Putamen (tissue), 1 donor: ENCODE measurements at regions not wholly inside any gene's neighbourhood (a gene's known extent, or its start where the extent isn't known, plus 50 kb on each side); places are given as distances from the start of the nearest gene placed in this dataset.
A peak's percentile ranks its signal among the peaks of the same experiment; 100 is the strongest.
"Not testable (repeated sequence)": the region's sequence is repeated elsewhere in the genome, so short reads cannot be mapped to it uniquely, and the experiment has no call there.

Source experiments
- DNase-seq: peaks from one replicate; pipeline ENCODE4 v3.0.0-alpha.2; 2016; ENCODE audit warnings: low spot score

- DNase-seq, result no peak
Measured at GRCh38 chr5:91927439-91927838, 544.3 kb upstream of the ARRDC3 start.

DNA sequence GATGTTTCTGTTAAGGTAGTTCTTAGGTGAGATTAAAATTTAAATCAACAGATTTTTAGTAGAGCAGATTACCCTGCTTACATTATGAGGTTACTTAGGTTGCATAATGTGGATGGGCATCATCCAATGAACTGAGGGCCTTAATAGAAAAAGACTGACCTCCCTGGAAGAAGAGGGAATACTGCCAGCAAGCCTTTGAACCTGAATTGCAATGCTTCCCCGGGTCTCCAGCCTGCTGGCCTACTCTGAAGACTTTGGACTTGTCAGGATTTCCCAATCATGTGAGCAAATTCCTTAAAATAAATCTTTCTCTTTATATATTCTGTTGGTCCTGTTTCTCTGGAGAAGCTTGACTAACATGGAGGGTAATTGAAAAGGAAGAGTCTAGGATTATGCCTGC lies 542.1 kb upstream of the ARRDC3 start:
- DNase-seq, result no peak

DNA sequence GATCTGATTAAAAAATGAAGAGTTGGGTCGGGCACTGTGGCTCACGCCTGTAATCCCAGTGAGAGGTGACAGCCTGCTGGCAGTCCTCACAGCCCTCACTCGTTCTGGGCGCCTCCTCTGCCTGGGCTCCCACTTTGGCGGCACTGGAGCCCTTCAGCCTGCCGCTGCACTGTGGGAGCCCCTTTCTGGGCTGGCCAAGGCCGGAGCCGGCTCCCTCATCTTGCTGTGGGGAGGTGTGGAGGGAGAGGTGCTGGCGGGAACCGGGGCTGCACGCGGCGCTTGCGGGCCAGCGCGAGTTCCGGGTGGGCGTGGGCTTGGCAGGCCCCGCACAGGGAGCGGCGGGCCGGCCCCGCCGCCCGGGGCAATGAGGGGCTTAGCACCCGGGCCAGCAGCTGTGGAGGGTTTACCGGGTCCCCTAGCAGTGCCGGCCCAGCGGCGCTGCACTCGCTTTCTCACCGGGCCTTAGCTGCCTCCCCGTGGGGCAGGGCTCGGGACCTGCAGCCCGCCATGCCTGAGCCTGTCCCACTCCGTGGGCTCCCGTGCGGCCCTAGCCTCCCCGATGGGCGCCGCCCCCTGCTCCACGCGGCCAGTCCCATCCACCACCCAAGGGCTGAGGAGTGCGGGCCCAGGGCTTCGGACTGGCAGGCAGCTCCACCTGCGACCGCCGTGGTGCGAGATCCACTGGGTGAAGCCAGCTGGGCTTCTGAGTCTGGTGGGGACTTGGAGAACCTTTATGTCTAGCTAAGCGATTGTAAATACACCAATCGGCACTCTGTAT lies 534.1 kb upstream of the ARRDC3 start:
- DNase-seq, result not testable (repeated sequence)

GRCh38 chr5:91910655-91911054 lies 527.5 kb upstream of the ARRDC3 start:
- no peak for DNase-seq

DNA sequence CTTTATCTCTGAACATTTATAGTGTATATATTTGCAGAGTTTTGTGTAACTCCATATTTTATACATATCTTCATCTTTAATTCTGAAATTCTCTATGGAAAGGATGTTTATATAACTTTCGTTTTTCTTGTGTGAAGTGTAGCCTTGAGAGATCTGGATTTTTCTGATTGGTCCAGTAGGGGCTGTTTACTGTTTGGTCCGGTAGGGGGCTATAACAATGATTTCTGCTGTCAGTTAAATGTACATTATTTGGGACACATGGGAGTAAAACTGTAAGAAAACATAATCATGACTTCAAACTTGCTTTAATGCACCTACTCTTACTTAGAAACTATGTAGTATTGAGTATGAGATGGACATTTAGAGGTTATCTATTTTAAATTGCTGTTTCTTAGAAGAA lies 527.1 kb upstream of the ARRDC3 start:
- DNase-seq, result no peak

- no peak for DNase-seq
Measured at GRCh38 chr5:91906494-91906893, 523.4 kb upstream of the ARRDC3 start.

- DNase-seq, result no peak
Measured at GRCh38 chr5:91906027-91906426, 522.9 kb upstream of the ARRDC3 start.

DNA sequence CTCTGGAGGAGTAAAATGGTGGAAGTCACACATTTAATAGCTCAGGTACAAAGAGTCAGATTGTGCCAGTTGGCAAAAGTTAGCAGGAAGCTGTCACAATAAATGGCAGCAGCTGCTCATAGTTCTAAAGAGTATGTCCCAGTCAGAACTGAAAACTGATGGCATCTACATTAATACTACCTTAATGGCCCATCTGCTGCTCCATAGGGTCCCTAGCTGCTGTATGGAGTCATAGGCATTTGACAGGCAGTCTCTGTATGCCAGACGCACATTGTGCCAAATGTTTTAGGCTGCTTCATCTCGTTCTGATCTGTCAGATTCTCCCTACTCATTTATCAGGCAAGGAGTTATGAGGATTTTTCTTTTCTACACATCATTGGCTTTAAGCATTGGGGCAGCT lies 515.8 kb upstream of the ARRDC3 start:
- DNase-seq, result no peak

DNA sequence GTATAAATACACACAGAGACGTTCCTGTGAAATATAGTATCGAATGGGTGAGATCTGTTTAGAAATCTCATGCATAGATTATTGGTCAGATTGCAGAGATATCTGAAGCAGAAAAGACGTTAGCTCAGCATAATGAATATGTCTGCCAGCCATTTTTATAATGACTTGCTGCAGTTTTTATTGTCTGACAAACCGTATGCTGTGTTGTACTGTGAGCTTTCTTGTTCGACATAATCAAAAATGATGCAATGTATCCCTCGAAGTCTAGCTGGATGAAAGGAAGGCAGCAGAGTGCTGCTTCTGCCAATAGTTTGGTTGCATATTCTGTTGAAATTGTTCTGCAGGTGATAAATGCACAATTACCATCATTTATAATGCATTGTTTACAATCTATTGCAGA lies 514.9 kb upstream of the ARRDC3 start:
- no peak for DNase-seq

GRCh38 chr5:91888810-91889209 lies 505.7 kb upstream of the ARRDC3 start:
- DNase-seq, result no peak

DNA sequence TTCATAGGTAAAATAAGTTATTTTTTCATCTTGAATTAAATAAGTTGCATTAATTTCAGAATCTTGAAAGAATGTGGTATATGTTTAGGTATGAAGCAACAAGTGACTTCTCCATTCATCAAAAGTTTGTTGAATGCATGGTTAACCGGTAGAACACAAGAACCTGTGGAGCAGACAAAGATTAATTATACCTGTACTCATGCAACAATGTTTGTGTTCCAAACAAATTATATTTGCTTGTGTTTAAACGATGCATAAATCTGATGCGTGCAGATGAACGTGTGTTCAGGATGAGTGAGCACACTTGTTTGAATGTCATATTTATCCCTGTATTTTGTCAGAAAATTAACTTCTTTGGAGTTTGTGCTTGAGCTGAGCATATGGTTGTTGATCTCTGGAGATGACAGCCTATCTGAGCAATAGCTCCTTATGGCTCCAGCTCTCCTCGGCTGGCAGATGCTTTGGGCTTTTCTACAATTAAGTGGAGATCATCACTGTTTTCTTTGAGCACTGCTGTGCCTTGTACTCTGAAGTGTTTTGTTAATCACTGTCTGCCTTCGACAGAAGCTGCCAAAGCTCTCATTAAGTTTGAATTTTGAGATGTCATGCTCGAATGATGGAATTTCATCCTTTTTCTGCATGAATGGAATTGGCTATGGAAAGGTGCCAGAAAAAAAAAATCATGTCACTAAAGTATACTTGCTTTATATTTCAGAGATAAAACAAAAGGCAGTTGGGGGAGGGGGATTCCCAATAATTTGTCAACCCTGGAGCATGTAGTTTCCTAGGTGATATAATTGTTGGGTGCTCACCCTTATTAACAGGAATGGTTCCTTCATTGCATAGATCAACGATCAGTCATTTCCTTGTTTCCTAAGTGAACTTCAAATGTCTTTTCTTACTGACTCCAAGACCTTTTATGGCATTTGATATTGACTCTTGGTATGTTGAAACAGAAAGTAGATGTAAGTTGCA lies 502.5 kb upstream of the ARRDC3 start:
- no peak for DNase-seq

GRCh38 chr5:91884036-91884435 lies 500.9 kb upstream of the ARRDC3 start:
- DNase-seq, result no peak

- no peak for DNase-seq
Measured at GRCh38 chr5:91875196-91875779, 492.2 kb upstream of the ARRDC3 start.

DNA sequence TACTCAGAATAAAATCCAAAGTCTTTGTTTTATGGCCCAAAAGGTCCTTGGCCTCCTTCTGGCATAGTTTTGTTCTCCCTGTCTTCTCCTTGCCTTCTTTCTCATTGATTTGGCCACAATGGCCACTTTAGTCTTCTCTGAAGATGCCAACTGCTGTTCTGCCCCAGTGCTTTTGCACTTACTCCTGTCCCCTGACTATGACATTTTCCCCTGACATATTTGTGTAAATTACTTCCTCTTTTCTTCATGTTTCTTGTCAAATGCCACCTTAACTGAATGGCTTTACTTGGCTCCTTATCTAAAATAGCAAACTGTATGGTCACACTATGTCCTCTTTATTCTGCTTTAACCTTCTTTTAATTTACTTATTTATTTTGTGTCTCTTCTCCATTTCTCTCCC lies 484.7 kb upstream of the ARRDC3 start:
- DNase-seq, result no peak

GRCh38 chr5:91865915-91866314 lies 482.8 kb upstream of the ARRDC3 start:
- no peak for DNase-seq

DNA sequence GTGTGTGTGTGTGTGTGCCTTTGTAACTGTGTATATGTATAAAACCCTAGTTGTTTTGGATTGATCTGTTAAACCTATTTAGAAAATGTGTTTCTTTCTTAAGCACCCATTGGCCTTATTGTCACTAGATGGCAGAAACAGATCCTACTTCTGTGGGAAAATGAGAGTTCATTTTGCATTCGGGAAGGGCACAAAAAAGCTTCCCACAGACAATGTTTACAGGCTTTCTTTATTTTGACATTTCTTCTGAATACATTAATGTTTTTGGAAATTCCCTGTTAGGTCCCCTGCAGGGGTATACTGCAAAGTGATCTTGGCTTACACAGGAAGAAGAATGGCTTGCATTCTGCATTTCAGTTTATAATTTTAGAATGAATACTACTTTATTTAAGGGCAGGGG lies 481.8 kb upstream of the ARRDC3 start:
- no peak for DNase-seq

- no peak for DNase-seq
Measured at GRCh38 chr5:91851670-91852069, 468.6 kb upstream of the ARRDC3 start.

GRCh38 chr5:91850031-91850430 lies 466.9 kb upstream of the ARRDC3 start:
- DNase-seq, result peak; percentile 3

DNA sequence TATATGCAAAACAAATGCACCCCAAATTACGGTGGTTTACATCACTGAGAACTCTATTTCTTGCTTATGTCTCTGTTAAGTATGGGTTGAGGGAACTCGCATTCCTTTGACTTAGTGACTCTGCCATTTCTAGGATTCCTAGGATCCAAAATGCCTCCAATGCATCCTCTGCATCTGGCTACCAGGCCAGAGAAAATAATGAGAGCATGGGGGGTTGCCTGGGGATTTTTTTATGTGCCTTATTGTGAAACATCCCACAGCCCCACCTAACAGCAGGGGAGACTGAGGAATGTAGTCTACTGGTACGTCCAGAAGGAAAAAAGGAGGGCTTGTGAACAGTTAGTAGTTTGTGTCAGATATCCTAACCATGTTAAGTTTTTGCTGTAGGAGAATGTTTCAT lies 466.0 kb upstream of the ARRDC3 start:
- DNase-seq, result no peak

DNA sequence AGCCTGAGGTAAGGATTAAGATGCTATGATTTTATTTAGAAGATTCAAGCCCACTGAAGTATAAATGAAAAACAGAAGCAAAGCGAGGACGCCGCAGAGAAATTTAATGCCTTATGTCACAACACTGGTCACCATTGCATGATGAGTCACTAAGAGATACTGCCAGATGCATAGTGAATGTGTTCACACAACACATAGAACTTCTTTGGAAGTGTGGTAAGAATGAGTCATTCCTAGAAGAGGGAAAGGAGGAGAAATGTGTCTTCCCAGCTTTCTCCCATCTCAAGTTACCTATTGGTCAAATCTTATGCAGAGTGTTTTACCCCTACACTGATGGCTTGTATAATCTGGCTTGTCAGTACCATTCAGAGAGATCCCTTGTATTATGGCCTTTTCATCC lies 465.3 kb upstream of the ARRDC3 start:
- no peak for DNase-seq

GRCh38 chr5:91841423-91841822 lies 458.3 kb upstream of the ARRDC3 start:
- DNase-seq, result no peak

DNA sequence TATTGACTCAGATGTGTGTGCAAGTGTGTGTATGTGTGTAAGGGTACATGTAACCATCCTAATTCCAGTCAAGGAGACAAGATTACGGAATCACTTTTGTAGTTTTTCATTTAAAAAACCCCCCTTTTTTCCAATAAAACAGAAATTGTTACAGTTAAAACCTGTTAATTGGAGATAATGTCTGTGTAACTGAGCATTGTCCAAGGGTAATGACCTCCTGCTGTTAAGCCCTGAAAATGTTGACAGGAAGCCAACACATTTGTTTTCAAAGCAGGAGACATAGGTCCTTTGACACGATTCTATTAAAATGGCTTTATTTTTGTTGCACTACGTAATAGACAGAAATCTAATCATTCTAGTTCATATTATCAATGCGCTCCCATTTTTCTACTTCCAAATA lies 457.3 kb upstream of the ARRDC3 start:
- no peak for DNase-seq

DNA sequence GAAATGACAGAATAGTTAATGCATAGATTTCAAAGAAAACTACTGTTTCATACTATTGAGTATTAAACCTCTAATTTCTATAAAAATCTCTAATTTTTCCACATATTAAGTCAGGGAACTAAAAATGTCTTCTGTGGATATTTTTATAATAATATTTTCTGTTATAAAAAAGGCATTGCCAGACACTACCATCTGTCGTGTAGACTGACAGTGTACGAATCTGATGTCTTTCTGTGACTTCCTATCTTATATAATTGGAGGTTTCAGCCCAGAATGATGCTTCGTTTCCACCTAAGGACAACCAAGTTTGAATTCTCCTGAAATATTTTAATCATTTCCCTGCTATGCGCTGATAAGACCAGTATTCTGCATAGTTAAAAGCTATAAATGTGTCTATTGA lies 456.6 kb upstream of the ARRDC3 start:
- no peak for DNase-seq
